GM12891 (cell line): ENCODE measurements at regions not wholly inside any gene's neighbourhood (a gene's known extent, or its start where the extent isn't known, plus 50 kb on each side); places are given as distances from the start of the nearest gene placed in this dataset.
"Not testable (repeated sequence)": the region's sequence is repeated elsewhere in the genome, so short reads cannot be mapped to it uniquely, and the experiment has no call there.

Experiments
- DNase-seq: peaks from one replicate; pipeline ENCODE4 v3.0.0; 2011; ENCODE audit warnings: low spot score; ENCODE audit not compliant: insufficient read length
- FAIRE-seq: peaks from 2 replicates; lab custom pipeline; 2011; peaks lifted over from hg19 to GRCh38; lab: Jason Lieb, UNC
- PAX5 ChIP-seq: IDR thresholded peaks from 2 replicates; pipeline ENCODE4 v1.6.1; 2011; ENCODE audit warnings: low read length, moderate library complexity, mild to moderate bottlenecking; ENCODE audit not compliant: insufficient read depth, severe bottlenecking
- POLR2A ChIP-seq: IDR thresholded peaks from 2 replicates; pipeline ENCODE4 v1.6.1; 2011; ENCODE audit warnings: low read depth, low read length, control low read depth
- POLR2AphosphoS5 ChIP-seq: IDR thresholded peaks from 2 replicates; pipeline ENCODE4 v1.6.1; 2011; ENCODE audit warnings: low read depth, low read length, control low read depth
- POU2F2 ChIP-seq: IDR thresholded peaks from 2 replicates; pipeline ENCODE4 v1.6.1; 2011; ENCODE audit warnings: low read depth, mild to moderate bottlenecking, control low read depth, low read length, moderate library complexity
- SPI1 ChIP-seq: IDR thresholded peaks from 2 replicates; pipeline ENCODE4 v1.6.1; 2011; ENCODE audit warnings: low read depth, low read length, control low read depth
- TAF1 ChIP-seq: IDR thresholded peaks from 2 replicates; pipeline ENCODE4 v1.6.1; 2011; ENCODE audit warnings: low read depth, low read length, control low read depth

DNA sequence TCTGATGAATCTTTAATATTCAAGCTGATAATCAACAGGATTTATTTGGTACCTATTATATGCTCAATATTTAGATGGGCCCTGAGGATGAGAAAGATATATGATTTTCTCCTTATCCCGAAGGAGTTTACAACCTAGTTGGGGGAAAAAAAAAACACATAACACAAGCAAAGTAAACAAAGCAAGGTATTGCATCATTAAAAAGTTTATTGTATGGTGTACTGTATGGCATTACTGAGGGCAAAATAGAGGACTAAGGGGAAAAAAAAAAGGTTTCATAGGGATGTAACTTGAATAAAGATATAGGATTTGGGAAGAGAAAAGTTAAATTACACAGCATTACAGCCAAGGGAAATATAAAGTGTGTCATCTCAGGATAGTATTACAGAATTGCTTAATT lies 574.7 kb downstream of the TBC1D32 start:
- no peak for DNase-seq
- no peak for FAIRE-seq
- TF ChIP-seq TAF1 = no peak
- TF ChIP-seq POU2F2 = no peak
- TF ChIP-seq SPI1 = no peak
- no peak for TF ChIP-seq POLR2A
- no peak for TF ChIP-seq POLR2AphosphoS5
- TF ChIP-seq PAX5 = no peak

DNA sequence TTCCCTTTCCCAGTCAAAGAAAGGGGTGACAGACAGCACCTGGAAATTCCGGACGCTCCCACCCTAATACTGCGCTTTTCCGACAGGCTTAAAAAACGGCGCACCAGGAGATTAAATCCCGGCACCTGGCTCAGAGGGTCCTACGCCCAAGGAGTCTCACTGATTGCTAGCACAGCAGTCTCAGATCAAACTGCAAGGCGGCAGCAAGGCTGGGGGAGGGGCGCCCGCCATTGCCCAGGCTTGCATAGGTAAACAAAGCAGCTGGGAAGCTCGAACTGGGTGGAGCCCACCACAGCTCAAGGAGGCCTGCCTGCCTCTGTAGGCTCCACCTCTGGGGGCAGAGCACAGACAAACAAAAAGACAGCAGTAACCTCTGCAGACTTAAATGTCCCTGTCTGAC lies 585.7 kb downstream of the TBC1D32 start:
- not testable (repeated sequence) for FAIRE-seq, DNase-seq

DNA sequence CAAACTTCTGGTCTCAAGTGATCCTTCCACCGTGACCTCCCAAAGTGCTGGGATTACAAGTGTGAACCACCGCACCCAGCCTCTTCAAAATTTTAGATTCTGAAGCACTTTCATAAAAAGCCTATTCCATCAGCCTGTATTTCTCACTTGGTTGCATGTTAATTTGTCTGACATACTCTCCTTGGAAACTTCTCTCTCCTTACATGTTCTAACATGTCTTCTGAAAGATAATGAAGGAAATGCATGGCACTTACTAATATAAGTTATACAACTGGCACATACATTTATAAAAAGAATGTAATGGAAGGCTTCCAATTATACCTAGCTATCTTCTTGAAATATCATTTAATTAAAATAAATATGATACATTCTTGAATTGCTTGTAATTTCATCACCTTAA lies 597.5 kb downstream of the TBC1D32 start:
- DNase-seq = no peak
- no peak for FAIRE-seq
- TF ChIP-seq POLR2AphosphoS5 (no peak), POU2F2 (no peak), TAF1 (no peak), POLR2A (no peak), PAX5 (no peak), SPI1 (no peak)

DNA sequence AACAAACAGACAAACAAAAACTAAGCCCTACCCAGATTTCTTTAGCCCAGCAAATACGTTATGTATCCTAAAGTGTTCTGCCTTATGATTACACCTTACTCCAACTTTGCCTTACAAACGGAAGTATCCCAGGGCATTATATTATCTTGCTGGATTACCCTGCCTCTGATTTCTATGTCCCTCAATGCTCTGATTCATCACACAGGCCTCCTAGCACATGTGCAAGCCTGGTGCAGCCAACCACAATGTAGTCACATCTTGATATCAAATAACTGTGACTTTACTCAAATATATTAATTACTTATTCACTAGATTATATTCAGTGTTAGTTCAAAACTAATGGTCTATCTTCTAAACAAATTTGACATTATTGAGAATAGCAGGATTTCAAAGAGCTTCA lies 598.6 kb downstream of the TBC1D32 start:
- DNase-seq (no peak), FAIRE-seq (no peak)
- TF ChIP-seq TAF1 = no peak
- no peak for TF ChIP-seq SPI1
- no peak for TF ChIP-seq POU2F2
- TF ChIP-seq PAX5 = no peak
- TF ChIP-seq POLR2AphosphoS5 = no peak
- no peak for TF ChIP-seq POLR2A

DNA sequence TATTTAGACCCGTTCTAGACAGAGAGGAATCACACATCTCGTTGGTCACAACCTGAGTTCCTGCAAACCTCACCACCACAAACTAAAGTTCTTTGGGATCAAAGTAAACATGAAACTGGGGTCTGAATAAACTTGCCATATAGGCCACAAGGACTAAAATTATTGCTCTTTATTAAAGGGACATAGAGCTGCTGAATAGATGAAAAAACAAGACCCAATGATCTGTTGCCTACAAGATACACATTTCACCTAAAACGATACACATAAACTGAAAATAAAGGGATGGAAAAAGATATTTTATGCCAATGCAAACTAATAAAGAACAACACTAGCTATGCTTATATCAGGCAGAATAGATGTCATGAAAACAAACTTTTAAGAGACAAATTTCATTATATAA lies 623.0 kb downstream of the TBC1D32 start:
- no peak for TF ChIP-seq PAX5
- TF ChIP-seq TAF1 = no peak
- TF ChIP-seq POU2F2 = no peak
- no peak for TF ChIP-seq POLR2AphosphoS5
- TF ChIP-seq POLR2A = no peak
- TF ChIP-seq SPI1 = no peak
- DNase-seq (no peak), FAIRE-seq (no peak)

DNA sequence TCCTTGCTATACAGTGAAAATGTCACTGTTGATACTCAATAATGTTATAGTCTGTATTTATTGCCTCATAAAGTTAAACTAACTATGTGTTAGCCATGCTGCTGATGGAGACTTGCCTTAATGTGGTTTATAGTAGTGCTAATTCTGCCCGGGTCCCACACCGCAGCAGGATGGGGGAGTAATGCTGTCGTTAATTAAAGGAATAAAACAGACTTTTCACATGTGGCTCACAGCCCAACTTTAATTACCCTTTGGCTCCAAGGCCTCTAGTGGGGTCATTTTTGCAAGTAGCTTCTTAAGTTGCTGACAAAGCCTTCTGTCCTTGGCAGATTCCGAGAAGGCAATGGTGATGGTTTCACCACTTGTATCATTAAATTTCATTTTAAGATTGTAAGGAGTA lies 634.3 kb downstream of the TBC1D32 start:
- DNase-seq (no peak), FAIRE-seq (no peak)
- TF ChIP-seq POLR2A = no peak
- TF ChIP-seq TAF1 = no peak
- TF ChIP-seq PAX5 = no peak
- no peak for TF ChIP-seq SPI1
- TF ChIP-seq POU2F2 = no peak
- no peak for TF ChIP-seq POLR2AphosphoS5

DNA sequence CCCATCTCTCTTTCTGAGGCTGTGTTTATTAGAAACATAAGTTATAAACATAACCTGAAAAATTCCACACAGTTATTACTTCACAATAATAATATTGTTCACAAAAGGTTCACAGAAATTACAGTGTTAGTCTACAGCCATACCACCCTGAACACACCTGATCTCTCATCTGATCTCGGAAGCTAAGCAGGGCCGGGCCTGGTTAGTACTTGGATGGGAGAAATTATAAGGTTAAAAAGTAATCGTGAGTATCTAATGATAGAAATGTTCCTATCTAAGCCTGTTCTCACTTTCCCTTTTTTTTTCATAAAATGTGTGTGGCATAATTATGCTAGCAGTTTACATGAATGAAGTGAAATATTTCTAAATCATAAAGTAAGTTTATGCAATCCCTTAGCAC lies 647.8 kb downstream of the TBC1D32 start:
- FAIRE-seq = no peak
- no peak for TF ChIP-seq TAF1
- no peak for TF ChIP-seq POLR2AphosphoS5
- TF ChIP-seq POU2F2 = no peak
- no peak for TF ChIP-seq SPI1
- no peak for TF ChIP-seq PAX5
- TF ChIP-seq POLR2A = no peak
- no peak for DNase-seq

DNA sequence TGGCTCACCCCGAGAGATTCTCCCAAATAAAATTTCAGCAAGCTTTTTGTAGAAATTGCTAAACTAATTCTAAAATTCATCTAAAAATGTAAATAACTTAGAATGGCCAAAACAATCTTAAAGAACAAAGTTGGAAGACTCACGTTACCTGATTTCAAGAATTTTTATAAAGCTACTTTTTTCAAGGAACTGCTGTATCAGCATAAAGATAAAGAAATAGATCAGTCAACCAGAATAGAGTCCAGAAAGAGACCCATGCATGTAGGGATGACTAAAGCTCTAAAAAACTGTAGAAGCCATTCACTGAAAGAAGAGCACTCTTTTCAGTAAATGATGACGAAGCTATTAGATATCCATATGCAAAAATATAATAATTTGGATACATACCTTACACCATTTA lies 652.1 kb downstream of the TBC1D32 start:
- DNase-seq = no peak
- no peak for FAIRE-seq
- no peak for TF ChIP-seq PAX5
- no peak for TF ChIP-seq SPI1
- no peak for TF ChIP-seq TAF1
- TF ChIP-seq POLR2AphosphoS5 = no peak
- TF ChIP-seq POU2F2 = no peak
- no peak for TF ChIP-seq POLR2A

DNA sequence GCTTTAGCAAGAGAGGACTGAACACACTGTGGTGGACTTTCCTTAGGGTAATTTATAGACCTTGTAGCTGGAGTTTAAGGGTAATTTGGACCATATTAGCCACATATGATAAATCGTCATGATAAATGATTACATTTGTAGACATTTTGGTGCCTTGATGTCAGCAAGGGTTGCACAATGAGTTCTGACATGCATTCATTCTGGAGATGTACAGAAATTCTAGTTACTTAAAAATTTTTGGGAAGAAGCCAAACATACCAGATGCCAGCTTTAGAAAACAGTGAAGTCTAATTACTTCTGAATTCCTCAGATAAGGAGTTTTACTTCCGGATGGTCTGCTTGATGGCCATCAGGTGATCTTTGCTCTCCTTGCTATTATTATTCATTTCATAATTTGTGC lies 653.1 kb downstream of the TBC1D32 start:
- no peak for DNase-seq
- no peak for FAIRE-seq
- TF ChIP-seq POLR2A = no peak
- no peak for TF ChIP-seq POU2F2
- TF ChIP-seq POLR2AphosphoS5 = no peak
- TF ChIP-seq TAF1 = no peak
- no peak for TF ChIP-seq SPI1
- no peak for TF ChIP-seq PAX5

DNA sequence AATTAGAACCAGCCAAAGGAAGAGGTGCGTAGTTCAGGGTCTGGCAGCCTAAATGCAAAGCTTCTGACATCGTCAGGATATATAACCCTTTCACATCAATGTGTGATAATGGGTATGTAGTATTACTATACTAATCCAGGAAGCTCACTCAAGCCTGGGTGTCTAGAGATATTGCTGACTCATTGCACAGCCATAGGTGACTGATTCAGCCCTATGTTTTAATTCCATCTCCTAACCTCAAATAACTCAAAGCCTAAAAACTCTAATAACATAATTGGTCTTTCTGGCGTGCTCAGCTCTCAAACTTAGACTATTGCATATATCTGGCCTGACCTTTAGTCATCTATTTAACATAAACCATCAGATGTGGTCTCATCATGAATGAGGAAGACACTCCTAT lies 658.4 kb downstream of the TBC1D32 start:
- TF ChIP-seq PAX5 (no peak), POU2F2 (no peak), SPI1 (no peak)
- FAIRE-seq (no peak), DNase-seq (no peak)

DNA sequence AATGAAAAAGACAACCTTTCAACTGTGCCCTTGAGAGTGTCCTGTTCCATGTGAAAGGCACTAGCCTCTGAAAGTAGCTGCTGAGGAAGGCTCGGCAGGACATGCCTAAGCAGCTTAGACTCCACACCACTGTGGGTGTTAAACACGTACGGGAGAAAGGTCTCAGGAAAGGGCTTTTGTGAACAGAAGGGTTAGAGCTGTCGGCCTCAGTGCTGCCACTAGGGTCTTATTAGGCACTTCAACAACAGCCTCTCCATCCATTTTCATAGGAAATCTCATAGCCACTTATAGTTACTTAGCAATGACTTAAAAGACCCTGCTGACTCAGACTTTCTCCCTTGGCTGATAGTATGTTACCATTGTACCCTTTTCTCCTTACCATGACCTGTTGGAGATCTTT lies 662.8 kb downstream of the TBC1D32 start:
- no peak for FAIRE-seq
- TF ChIP-seq POLR2AphosphoS5 (no peak), PAX5 (no peak), POU2F2 (no peak), POLR2A (no peak), SPI1 (no peak), TAF1 (no peak)
- DNase-seq = no peak
